Activated CD4-positive, alpha-beta memory T cell treated with anti-CD3 and anti-CD28 coated beads, Interleukin-2, amount 10 ng/mL, durations not matched to agents 7 days and 5 days (primary cell): ENCODE measurements at regions not wholly inside any gene's neighbourhood (a gene's known extent, or its start where the extent isn't known, plus 50 kb on each side); places are given as distances from the start of the nearest gene placed in this dataset.

ENCODE experiments used
- CTCF ChIA-PET: fragments of 350-600 bp; sonication (Branson Sonifier 250); formaldehyde crosslinking; loops from one replicate; lab custom pipeline; 2021; ENCODE audit warnings: antibody characterized with exemption, inconsistent platforms; lab: Charles Lee
- POLR2A ChIA-PET: fragments of 350-600 bp; sonication (Branson Sonifier 250); formaldehyde crosslinking; loops from one replicate; lab custom pipeline; 2021; ENCODE audit warnings: antibody characterized with exemption; lab: Charles Lee
- DNase-seq: peaks from one replicate; pipeline ENCODE4 v3.0.0-alpha.2; 2020
- H3K27ac Mint-ChIP-seq: one replicate; pipeline ENCODE4 v1.8.0; 2021; ENCODE audit warnings: mild to moderate bottlenecking, mixed read lengths
- H3K27me3 Mint-ChIP-seq: one replicate; pipeline ENCODE4 v1.8.0; 2021; ENCODE audit warnings: mixed read lengths
- H3K36me3 Mint-ChIP-seq: one replicate; pipeline ENCODE4 v1.8.0; 2021; ENCODE audit warnings: low read depth, mixed read lengths
- H3K4me1 Mint-ChIP-seq: one replicate; pipeline ENCODE4 v1.8.0; 2021; ENCODE audit warnings: mixed read lengths
- H3K4me3 Mint-ChIP-seq: one replicate; pipeline ENCODE4 v1.8.0; 2021; ENCODE audit warnings: mild to moderate bottlenecking, mixed read lengths
- H3K9me3 Mint-ChIP-seq: one replicate; pipeline ENCODE4 v1.8.0; 2021; ENCODE audit warnings: mixed read lengths

DNA sequence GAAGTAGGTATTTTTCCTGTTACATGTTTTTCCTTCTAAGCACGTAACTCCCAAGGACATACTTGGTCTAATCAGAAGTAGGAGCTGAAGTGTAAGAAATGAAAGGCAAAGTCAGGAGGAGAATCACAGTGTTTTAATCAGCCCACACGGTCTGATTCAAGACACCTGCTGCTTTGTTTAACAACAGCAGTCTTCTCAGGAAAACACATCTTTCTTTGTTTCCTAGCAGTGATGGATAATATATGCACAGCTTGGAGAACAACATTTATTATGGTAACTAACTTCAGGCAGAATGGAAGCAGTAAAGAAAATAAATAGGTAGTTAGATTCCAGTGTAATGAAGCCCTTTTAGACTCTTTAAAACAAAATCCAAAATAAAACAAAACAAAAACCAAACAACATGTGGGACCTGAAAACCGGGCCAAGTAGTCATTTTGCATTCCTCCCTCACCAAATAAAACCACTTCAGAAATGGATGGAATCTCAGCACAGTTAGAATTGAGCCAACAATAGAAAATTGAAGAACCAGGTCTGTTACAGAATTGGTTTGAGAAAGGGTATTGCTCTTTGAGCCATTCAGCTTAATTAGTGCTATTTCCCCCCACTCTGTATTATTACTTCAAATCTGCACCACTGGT, 61.1 kb upstream of the UGP2 start:
- no peak for DNase-seq
- H3K4me1 Mint-ChIP-seq = no peaks in the 10 kb centered on the region
- no peak overlapping the region for H3K4me3 Mint-ChIP-seq
- H3K27me3 Mint-ChIP-seq = peaks cover 11% of the 10 kb centered on the region
- H3K36me3 Mint-ChIP-seq = no peaks in the 10 kb centered on the region
- H3K9me3 Mint-ChIP-seq = peaks cover 6% of the 10 kb centered on the region
- ChIA-PET POLR2A (no interaction called here), CTCF (no interaction called here)
- no peak overlapping the region for H3K27ac Mint-ChIP-seq

DNA sequence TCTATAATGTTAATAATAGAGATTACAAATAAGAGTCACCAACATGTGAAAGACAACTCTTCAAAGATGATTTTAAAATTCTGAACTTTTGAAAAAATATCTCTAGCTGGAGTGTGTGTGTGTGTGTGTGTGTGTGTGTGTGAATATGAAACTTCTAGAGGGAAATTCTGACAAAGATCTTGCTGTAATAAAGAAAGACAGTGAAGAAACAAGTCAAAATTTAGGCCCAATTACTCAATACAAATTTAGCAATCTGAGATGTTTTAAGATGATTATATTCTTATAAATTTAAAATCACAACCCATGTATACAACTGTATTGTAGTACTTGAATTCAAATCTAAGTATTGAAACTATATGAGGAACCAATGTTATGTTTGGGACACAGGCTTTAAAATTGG, 57.2 kb upstream of the UGP2 start:
- Mint-ChIP-seq H3K27ac (no peak overlapping the region), H3K4me3 (no peak overlapping the region), H3K4me1 (no peaks in the 10 kb centered on the region), H3K9me3 (peaks cover 3% of the 10 kb centered on the region), H3K27me3 (peaks cover 10% of the 10 kb centered on the region), H3K36me3 (no peaks in the 10 kb centered on the region)
- no peak for DNase-seq
- CTCF ChIA-PET = no interaction called here
- POLR2A ChIA-PET = no interaction called here

DNA sequence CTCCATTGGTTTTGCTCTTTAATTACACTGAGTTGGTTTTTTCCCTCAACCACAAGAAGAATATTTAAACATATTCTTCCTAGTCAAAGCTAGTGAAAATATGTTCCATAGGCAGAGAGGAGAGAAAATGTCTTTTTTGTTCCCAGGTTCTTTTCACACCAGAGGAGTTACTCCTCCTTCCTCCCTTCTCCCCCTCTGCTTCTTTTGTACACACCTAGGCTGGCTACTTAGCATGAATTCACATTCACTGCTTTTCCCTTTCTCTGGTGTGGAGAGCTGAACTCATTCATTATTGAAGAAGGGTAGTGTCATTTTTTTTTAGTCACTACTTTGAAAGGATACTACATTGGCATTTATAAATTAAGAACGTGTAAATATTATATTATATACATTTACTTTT, 56.6 kb upstream of the UGP2 start:
- ChIA-PET POLR2A (no interaction called here), CTCF (no interaction called here)
- H3K9me3 Mint-ChIP-seq = peaks cover 3% of the 10 kb centered on the region
- H3K27me3 Mint-ChIP-seq = peaks cover 7% of the 10 kb centered on the region
- H3K27ac Mint-ChIP-seq = no peak overlapping the region
- no peaks in the 10 kb centered on the region for H3K4me1 Mint-ChIP-seq
- H3K36me3 Mint-ChIP-seq = no peaks in the 10 kb centered on the region
- no peak for DNase-seq
- H3K4me3 Mint-ChIP-seq = no peak overlapping the region

DNA sequence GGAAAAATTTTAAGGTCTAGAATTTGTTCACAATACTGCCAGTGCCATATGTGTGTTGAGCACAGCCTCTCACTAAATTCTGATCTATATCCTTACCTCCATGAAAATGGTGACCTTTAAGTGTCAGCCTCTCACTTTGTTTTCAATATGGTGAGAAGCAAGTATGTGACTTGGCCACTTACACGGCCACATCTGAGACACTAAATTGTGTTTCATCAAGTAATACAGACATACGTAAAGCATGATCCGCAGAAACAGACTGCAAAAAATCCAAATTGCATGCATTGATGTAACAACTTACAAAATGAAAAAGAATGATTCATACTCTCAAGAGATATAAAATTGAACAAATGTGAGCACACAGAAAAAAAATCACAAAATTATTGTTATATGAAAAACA, 55.2 kb upstream of the UGP2 start:
- no peak for DNase-seq
- peaks cover 3% of the 10 kb centered on the region for H3K9me3 Mint-ChIP-seq
- H3K36me3 Mint-ChIP-seq = no peaks in the 10 kb centered on the region
- ChIA-PET CTCF (no interaction called here), POLR2A (no interaction called here)
- H3K4me3 Mint-ChIP-seq = no peak overlapping the region
- H3K27ac Mint-ChIP-seq = no peak overlapping the region
- H3K27me3 Mint-ChIP-seq = peaks cover 2% of the 10 kb centered on the region
- H3K4me1 Mint-ChIP-seq = no peaks in the 10 kb centered on the region

DNA sequence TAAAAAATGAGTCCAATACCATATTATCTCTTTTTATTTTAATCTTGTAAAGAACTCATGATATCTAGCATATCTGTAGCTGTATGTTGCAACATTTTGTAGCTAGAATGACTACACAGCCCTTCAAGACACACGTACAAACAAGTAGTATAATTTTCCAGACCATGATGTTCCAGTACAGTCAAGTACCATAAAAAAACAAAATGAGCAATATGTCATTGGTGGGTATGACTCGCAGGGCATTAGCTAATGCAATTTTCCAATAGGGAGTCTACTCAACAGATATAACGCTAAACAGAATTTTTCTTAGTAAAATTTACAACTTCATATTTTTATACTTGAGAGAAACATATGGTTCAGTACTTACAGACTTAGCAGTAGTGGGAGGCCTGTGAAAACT, 53.6 kb upstream of the UGP2 start:
- Mint-ChIP-seq H3K36me3 (no peaks in the 10 kb centered on the region), H3K9me3 (peaks cover 9% of the 10 kb centered on the region), H3K4me3 (no peak overlapping the region), H3K4me1 (peaks cover 4% of the 10 kb centered on the region), H3K27ac (no peak overlapping the region), H3K27me3 (peaks cover 2% of the 10 kb centered on the region)
- ChIA-PET POLR2A (no interaction called here), CTCF (interaction anchor here (0.6 kb wide), 1 partner anchor 471 kb away, joined by 3 read pairs; no protein-coding TSS in a partner anchor)
- no peak for DNase-seq

DNA sequence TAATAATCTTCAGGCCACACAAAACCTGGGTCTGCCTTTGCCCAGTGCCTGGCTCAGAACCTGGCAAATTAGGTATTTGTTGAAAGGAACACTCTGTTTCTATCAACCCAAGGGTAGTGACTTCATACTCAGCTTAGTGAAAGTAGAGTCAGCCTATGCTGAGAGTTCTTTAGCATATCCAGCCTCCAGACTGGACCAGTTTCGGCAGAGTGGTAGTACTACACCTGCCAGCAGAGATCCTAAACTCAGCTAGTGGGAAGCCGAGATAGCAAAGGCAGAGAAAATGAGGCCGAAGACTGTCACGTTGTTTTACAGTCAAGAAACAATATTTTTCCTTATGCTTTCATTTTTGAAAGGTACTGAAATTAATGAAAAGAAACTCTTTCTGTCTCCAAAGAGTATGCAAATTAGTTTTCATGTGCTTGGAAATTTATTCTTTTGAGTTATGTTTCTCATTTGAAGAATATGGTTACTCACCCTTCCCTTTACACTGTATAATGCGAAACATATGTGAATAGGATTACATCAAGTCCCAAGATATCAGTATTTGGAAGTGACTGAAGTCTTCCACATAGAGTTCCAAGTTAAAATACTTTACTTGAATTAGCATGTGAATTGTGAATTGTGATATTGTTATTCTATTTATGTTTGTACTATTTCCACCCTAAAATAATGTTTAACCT, 52.2 kb upstream of the UGP2 start:
- Mint-ChIP-seq H3K27ac (no peak overlapping the region), H3K27me3 (no peaks in the 10 kb centered on the region), H3K9me3 (peaks cover 8% of the 10 kb centered on the region), H3K4me1 (peaks cover 4% of the 10 kb centered on the region), H3K36me3 (no peaks in the 10 kb centered on the region), H3K4me3 (no peak overlapping the region)
- ChIA-PET POLR2A (no interaction called here), CTCF (no interaction called here)
- no peak for DNase-seq

DNA sequence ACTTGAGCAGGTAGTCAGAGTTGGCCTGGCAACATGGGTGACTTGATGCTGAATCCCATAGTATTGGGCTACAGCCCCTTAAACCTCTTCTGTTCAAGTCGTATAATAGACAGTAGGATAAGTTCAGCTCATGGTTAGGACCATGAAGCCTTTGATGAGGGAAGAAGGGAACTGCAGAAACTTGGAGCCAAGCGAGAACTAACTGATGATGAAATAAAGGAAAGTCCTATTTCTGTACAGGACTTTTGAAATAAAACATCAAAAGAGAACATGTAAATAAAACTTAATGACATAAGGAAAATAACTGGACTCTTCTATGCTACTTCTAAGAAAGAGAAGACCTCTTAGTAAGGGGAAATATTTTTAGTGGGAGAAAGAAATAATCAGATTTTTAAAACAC, 51.2 kb upstream of the UGP2 start:
- DNase-seq = no peak
- CTCF ChIA-PET = no interaction called here
- H3K4me1 Mint-ChIP-seq = peaks cover 4% of the 10 kb centered on the region
- no peaks in the 10 kb centered on the region for H3K27me3 Mint-ChIP-seq
- peaks cover 8% of the 10 kb centered on the region for H3K9me3 Mint-ChIP-seq
- POLR2A ChIA-PET = no interaction called here
- H3K27ac Mint-ChIP-seq = no peak overlapping the region
- H3K36me3 Mint-ChIP-seq = no peaks in the 10 kb centered on the region
- H3K4me3 Mint-ChIP-seq = no peak overlapping the region

DNA sequence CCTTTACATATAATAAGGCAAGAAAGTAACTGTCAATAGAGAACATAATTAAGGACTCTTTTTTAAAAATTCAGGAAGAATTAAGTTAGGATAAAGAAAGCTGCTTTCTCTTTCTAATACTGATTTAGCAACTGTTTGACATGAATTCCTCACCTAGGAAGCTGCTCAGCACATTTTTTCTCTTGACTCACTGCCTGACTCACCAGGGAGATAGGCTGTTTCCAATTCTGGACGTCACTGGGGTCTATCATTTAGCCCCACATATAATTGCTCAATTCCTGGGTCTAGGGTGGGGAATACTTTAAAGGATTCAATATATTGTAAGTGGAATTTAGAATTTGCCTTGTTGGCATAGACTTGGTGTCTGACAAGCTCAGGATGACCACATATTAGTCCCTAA, 50.8 kb upstream of the UGP2 start:
- peaks cover 8% of the 10 kb centered on the region for H3K9me3 Mint-ChIP-seq
- no peak overlapping the region for H3K27ac Mint-ChIP-seq
- H3K27me3 Mint-ChIP-seq = no peaks in the 10 kb centered on the region
- H3K4me3 Mint-ChIP-seq = no peak overlapping the region
- H3K36me3 Mint-ChIP-seq = no peaks in the 10 kb centered on the region
- ChIA-PET CTCF (no interaction called here), POLR2A (no interaction called here)
- H3K4me1 Mint-ChIP-seq = peaks cover 4% of the 10 kb centered on the region
- DNase-seq = no peak

DNA sequence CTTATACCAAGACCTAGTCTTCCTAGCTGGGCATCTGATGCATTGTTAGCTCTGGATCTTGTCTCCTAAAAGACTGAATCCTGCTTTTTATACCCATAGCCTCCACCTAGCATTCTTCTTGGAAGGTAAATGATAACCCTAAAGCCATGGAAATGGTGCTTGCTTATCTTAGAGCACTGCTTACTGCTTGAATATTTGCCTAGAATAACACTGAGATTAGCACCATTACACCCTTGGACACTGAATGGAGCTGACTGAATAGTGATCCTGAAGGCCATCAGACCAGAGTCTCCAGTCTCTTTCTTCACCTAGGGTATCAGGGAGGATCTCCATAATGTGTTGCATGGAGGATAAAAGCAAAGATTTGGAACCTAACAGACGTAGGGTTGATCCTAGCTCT, 50.3 kb upstream of the UGP2 start:
- H3K4me1 Mint-ChIP-seq = peaks cover 4% of the 10 kb centered on the region
- CTCF ChIA-PET = no interaction called here

More for the DNA sequence above, 50.3 kb upstream of the UGP2 start:
- peaks cover 8% of the 10 kb centered on the region for H3K9me3 Mint-ChIP-seq
- no peak for DNase-seq
- no peaks in the 10 kb centered on the region for H3K36me3 Mint-ChIP-seq
- H3K4me3 Mint-ChIP-seq = no peak overlapping the region
- no peak overlapping the region for H3K27ac Mint-ChIP-seq
- POLR2A ChIA-PET = interaction anchor here (0.8 kb wide), 1 partner anchor 49 kb away, joined by 3 read pairs; no protein-coding TSS in a partner anchor
- H3K27me3 Mint-ChIP-seq = no peaks in the 10 kb centered on the region
